GM19397 (cell line): ENCODE measurements at regions not wholly inside any gene's neighbourhood (a gene's known extent, or its start where the extent isn't known, plus 50 kb on each side); places are given as distances from the start of the nearest gene placed in this dataset.

Experiments
- ATAC-seq: cut with Tn5 transposase; IDR thresholded peaks from one replicate; pipeline ENCODE4 v1.9.1; 2021; ENCODE audit warnings: mild to moderate bottlenecking, moderate library complexity; ENCODE audit not compliant: unreplicated experiment

GRCh38 chr15:46366360-46367007 is 731.7 kb downstream of the SQOR start:
- ATAC-seq = no peak

- no peak for ATAC-seq
Measured at GRCh38 chr15:46383978-46384377, 749.1 kb downstream of the SQOR start.

GRCh38 chr15:46386356-46386755 is 751.5 kb downstream of the SQOR start:
- ATAC-seq = no peak

- ATAC-seq = no peak
Measured at GRCh38 chr15:46389739-46390138, 754.9 kb downstream of the SQOR start.

GRCh38 chr15:46394463-46394862 is 759.6 kb downstream of the SQOR start:
- no peak for ATAC-seq

- ATAC-seq = no peak
Measured at GRCh38 chr15:46408312-46408711, 773.5 kb downstream of the SQOR start.

- no peak for ATAC-seq
Measured at GRCh38 chr15:46409841-46410301, 775.0 kb downstream of the SQOR start.

- ATAC-seq = no peak
Measured at GRCh38 chr15:46410705-46411104, 775.9 kb downstream of the SQOR start.

- ATAC-seq = no peak
Measured at GRCh38 chr15:46411900-46412299, 777.1 kb downstream of the SQOR start.

GRCh38 chr15:46413799-46414198 is 779.0 kb downstream of the SQOR start:
- ATAC-seq = no peak

- no peak for ATAC-seq
Measured at GRCh38 chr15:46416544-46416943, 781.7 kb downstream of the SQOR start.

- ATAC-seq = no peak
Measured at GRCh38 chr15:46420990-46421389, 786.2 kb downstream of the SQOR start.

GRCh38 chr15:46441294-46442062 is 806.6 kb downstream of the SQOR start:
- no peak for ATAC-seq

- no peak for ATAC-seq
Measured at GRCh38 chr15:46442184-46442583, 807.4 kb downstream of the SQOR start.

- no peak for ATAC-seq
Measured at GRCh38 chr15:46442901-46443590, 808.2 kb downstream of the SQOR start.

- ATAC-seq = no peak
Measured at GRCh38 chr15:46450112-46450809, 815.4 kb downstream of the SQOR start.

GRCh38 chr15:46450810-46451182 is 816.0 kb downstream of the SQOR start:
- ATAC-seq = no peak

- ATAC-seq = no peak
Measured at GRCh38 chr15:46452297-46452820, 817.5 kb downstream of the SQOR start.

- no peak for ATAC-seq
Measured at GRCh38 chr15:46456456-46456855, 821.6 kb downstream of the SQOR start.

- ATAC-seq = no peak
Measured at GRCh38 chr15:46460431-46461094, 825.7 kb downstream of the SQOR start.
